Sigmoid colon (tissue), 6 donors: ENCODE measurements at regions not wholly inside any gene's neighbourhood (a gene's known extent, or its start where the extent isn't known, plus 50 kb on each side); places are given as distances from the start of the nearest gene placed in this dataset.

Experiments used
- DNase-seq: peaks from one replicate; pipeline ENCODE4 v3.0.0-alpha.2; 2019
- H3K27ac ChIP-seq, 4 donors: fragments of 200-600 bp; sonication (generic); one replicate each; pipeline ENCODE4 v1.5.1; 2016 to 2019; ENCODE audit warnings: mild to moderate bottlenecking in 1 of 4
- H3K27me3 ChIP-seq, 3 donors: fragments of 200-600 bp; sonication (generic); one replicate each; pipeline ENCODE4 v1.5.1; 2019; ENCODE audit warnings: mild to moderate bottlenecking in 1 of 3
- H3K36me3 ChIP-seq, 4 donors: fragments of 200-600 bp; sonication (generic); one replicate each; pipeline ENCODE4 v1.5.1; 2016 to 2019
- H3K4me1 ChIP-seq, 4 donors: fragments of 200-600 bp; sonication (generic); one replicate each; pipeline ENCODE4 v1.5.1; 2017 to 2019
- H3K4me3 ChIP-seq, 4 donors: fragments of 200-600 bp; sonication (generic); one replicate each; pipeline ENCODE4 v1.5.1; 2017 to 2019; ENCODE audit warnings: mild to moderate bottlenecking in 2 of 4, moderate library complexity in 1 of 4
- H3K9me3 ChIP-seq, 4 donors: fragments of 200-600 bp in 3 of 4; sonication (generic) in 3 of 4; one replicate each; pipeline versions ENCODE4 v1.5.1 to v1.6.1; 2013 to 2019
- CTCF ChIP-seq, 4 experiments: fragments of 450-650 bp in 3 of 4; fragments of 200-600 bp in 1 of 4; IDR thresholded peaks; one replicate each; pipeline ENCODE4 v1.5.1; 2016 to 2019; ENCODE audit warnings: antibody characterized with exemption in 4 of 4, mild to moderate bottlenecking in 3 of 4, moderate library complexity in 2 of 4
- EP300 ChIP-seq, 4 donors: sonication (generic); formaldehyde crosslinking; IDR thresholded peaks; one replicate each; pipeline ENCODE4 v1.6.1; 2017; ENCODE audit warnings: antibody characterized with exemption in 4 of 4
- POLR2A ChIP-seq, 2 donors: fragments of 450-650 bp; IDR thresholded peaks; one replicate each; pipeline ENCODE4 v1.6.1; 2016; ENCODE audit warnings: antibody characterized with exemption in 2 of 2, mild to moderate bottlenecking in 2 of 2, moderate library complexity in 2 of 2
- POLR2AphosphoS5 ChIP-seq, 4 donors: sonication (generic); formaldehyde crosslinking; IDR thresholded peaks; one replicate each; pipeline ENCODE4 v1.6.1; 2017; ENCODE audit warnings: antibody characterized with exemption in 4 of 4
- WGBS, 2 donors: extraction: QIAGEN DNeasy Blood & Tissue Kit; methylation state at CpG; one replicate each; pipeline ENCODE4 v1.1.7; 2013; 5-methylcytosine and 5-hydroxymethylcytosine counted together
- intact Hi-C: fragments of 100-400 bp; cut with DNase I; formaldehyde crosslinking; loops from one replicate; pipeline ENCODE4 v1.15.1; 2023
- donor health status: healthy with polysubstance abuse.
- donor health status: healthy.

GRCh38 chr9:106149956-106150355, 455.6 kb downstream of the TMEM38B start:
- no peak for TF ChIP-seq EP300 (IDR thresholded peaks at IDR 0.05)
- TF ChIP-seq POLR2AphosphoS5 (IDR thresholded peaks at IDR 0.05) = no peak
- TF ChIP-seq POLR2A (IDR thresholded peaks at IDR 0.05) = no peak
- TF ChIP-seq CTCF (IDR thresholded peaks at IDR 0.05) = no peak
- Histone ChIP-seq H3K4me1 (peaks cover 0 to 4% (median 0%) of the 10 kb centered on the region in 4 donors), H3K4me3 (no peak overlapping the region), H3K36me3 (no peaks in the 10 kb centered on the region), H3K27me3 (no peaks in the 10 kb centered on the region), H3K27ac (no peak overlapping the region), H3K9me3 (no peaks in the 10 kb centered on the region)
- 13 to 52% methylated on average over 1 of the region's 1 CpG for WGBS, 2 donors
- intact Hi-C loops = no loop called here
- DNase-seq = no peak

- no peaks in the 10 kb centered on the region for H3K27me3 ChIP-seq
- 37 to 70% methylated on average over 1 of the region's 1 CpG for whole genome bisulfite sequencing, 2 donors
- no peak overlapping the region for H3K4me3 ChIP-seq
- no peak for TF ChIP-seq POLR2AphosphoS5 (IDR thresholded peaks at IDR 0.05)
- TF ChIP-seq CTCF (IDR thresholded peaks at IDR 0.05) = no peak
- no peak for TF ChIP-seq EP300 (IDR thresholded peaks at IDR 0.05)
- no peak for TF ChIP-seq POLR2A (IDR thresholded peaks at IDR 0.05)
- no peaks in the 10 kb centered on the region for H3K9me3 ChIP-seq
- intact Hi-C loops = no loop called here
- DNase-seq = no peak
- no peaks in the 10 kb centered on the region for H3K4me1 ChIP-seq
- H3K36me3 ChIP-seq = no peaks in the 10 kb centered on the region
- H3K27ac ChIP-seq = no peak overlapping the region
Observed at GRCh38 chr9:106156465-106156864, 462.1 kb downstream of the TMEM38B start.

GRCh38 chr9:106172265-106172664, 477.9 kb downstream of the TMEM38B start:
- intact Hi-C loops = no loop called here
- Histone ChIP-seq H3K27ac (no peak overlapping the region), H3K27me3 (no peaks in the 10 kb centered on the region), H3K4me3 (no peak overlapping the region), H3K9me3 (no peaks in the 10 kb centered on the region), H3K36me3 (no peaks in the 10 kb centered on the region), H3K4me1 (no peaks in the 10 kb centered on the region)
- DNase-seq = no peak
- TF ChIP-seq CTCF (IDR thresholded peaks at IDR 0.05) (no peak), POLR2AphosphoS5 (IDR thresholded peaks at IDR 0.05) (no peak), POLR2A (IDR thresholded peaks at IDR 0.05) (no peak), EP300 (IDR thresholded peaks at IDR 0.05) (no peak)
- 91 to 98% methylated on average over 1 of the region's 1 CpG for WGBS, 2 donors

GRCh38 chr9:106174346-106174745, 480.0 kb downstream of the TMEM38B start:
- H3K4me1 ChIP-seq = no peaks in the 10 kb centered on the region
- 15 to 64% methylated on average over 2 of the region's 2 CpGs for WGBS, 2 donors
- no peaks in the 10 kb centered on the region for H3K36me3 ChIP-seq
- DNase-seq = no peak
- no peaks in the 10 kb centered on the region for H3K9me3 ChIP-seq
- no peak overlapping the region for H3K27ac ChIP-seq
- intact Hi-C loops = no loop called here
- H3K4me3 ChIP-seq = no peak overlapping the region
- H3K27me3 ChIP-seq = no peaks in the 10 kb centered on the region
- TF ChIP-seq POLR2A (IDR thresholded peaks at IDR 0.05) = no peak

GRCh38 chr9:106177216-106177615, 482.9 kb downstream of the TMEM38B start:
- Histone ChIP-seq H3K36me3 (no peaks in the 10 kb centered on the region), H3K4me1 (no peaks in the 10 kb centered on the region), H3K27ac (no peak overlapping the region), H3K4me3 (no peak overlapping the region), H3K27me3 (no peaks in the 10 kb centered on the region), H3K9me3 (no peaks in the 10 kb centered on the region)
- TF ChIP-seq POLR2AphosphoS5 (IDR thresholded peaks at IDR 0.05) (no peak), POLR2A (IDR thresholded peaks at IDR 0.05) (no peak), CTCF (IDR thresholded peaks at IDR 0.05) (no peak), EP300 (IDR thresholded peaks at IDR 0.05) (no peak)
- 42 to 72% methylated on average over 1 of the region's 1 CpG for whole genome bisulfite sequencing, 2 donors
- DNase-seq = no peak
- intact Hi-C loops = no loop called here
